HepG2 (cell line): ENCODE measurements at regions not wholly inside any gene's neighbourhood (a gene's known extent, or its start where the extent isn't known, plus 50 kb on each side); places are given as distances from the start of the nearest gene placed in this dataset.

Experiments used
- KLF12 ChIP-seq: sonication (generic); formaldehyde crosslinking; IDR thresholded peaks from 2 replicates; pipeline ENCODE4 v1.4.0; 2020; ENCODE audit warnings: missing genetic modification reagents, borderline replicate concordance
- MBD4 ChIP-seq: IDR thresholded peaks from 2 replicates; pipeline ENCODE4 v1.6.1; 2012; ENCODE audit warnings: low read length, inconsistent platforms, borderline replicate concordance
- MEF2D ChIP-seq: sonication (generic); formaldehyde crosslinking; IDR thresholded peaks from 2 replicates; pipeline ENCODE4 v1.5.1; 2020; ENCODE audit warnings: mild to moderate bottlenecking, missing genetic modification reagents
- NFE2L2 ChIP-seq: fragments of 150-350 bp; IDR thresholded peaks from 2 replicates; pipeline ENCODE4 v1.6.1; 2014; ENCODE audit warnings: low read length
- RNF219 ChIP-seq: sonication (generic); formaldehyde crosslinking; IDR thresholded peaks from 2 replicates; pipeline ENCODE4 v1.5.0; 2020; ENCODE audit warnings: mild to moderate bottlenecking, missing genetic modification reagents
- SNAPC2 ChIP-seq: sonication (generic); formaldehyde crosslinking; IDR thresholded peaks from 2 replicates; pipeline ENCODE4 v1.8.1; 2022; ENCODE audit warnings: mild to moderate bottlenecking, missing genetic modification reagents
- SRSF9 ChIP-seq: fragments of 200-400 bp; formaldehyde crosslinking; IDR thresholded peaks from 2 replicates; pipeline ENCODE4 v1.6.1; 2018; ENCODE audit warnings: borderline replicate concordance, mild to moderate bottlenecking, low read depth, low read length; ENCODE audit not compliant: insufficient read depth, poor library complexity, severe bottlenecking
- TFE3 ChIP-seq: IDR thresholded peaks from 2 replicates; pipeline ENCODE4 v1.6.1; 2016
- ZNF253 ChIP-seq: sonication (generic); formaldehyde crosslinking; IDR thresholded peaks from 2 replicates; pipeline ENCODE4 v1.8.0; 2022; ENCODE audit warnings: mild to moderate bottlenecking, missing genetic modification reagents, borderline replicate concordance
- ZNF367 ChIP-seq: sonication (generic); formaldehyde crosslinking; IDR thresholded peaks from 2 replicates; pipeline ENCODE4 v1.4.0; 2020; ENCODE audit warnings: missing genetic modification reagents, borderline replicate concordance
- ZNF574 ChIP-seq: sonication (generic); formaldehyde crosslinking; IDR thresholded peaks from 2 replicates; pipeline ENCODE4 v1.4.0; 2020; ENCODE audit warnings: missing genetic modification reagents
- ZNF629 ChIP-seq: sonication (generic); formaldehyde crosslinking; conservative IDR thresholded peaks from 2 replicates; pipeline ENCODE4 v1.5.0; 2020; ENCODE audit warnings: missing genetic modification reagents
- ZNF660 ChIP-seq: sonication (generic); formaldehyde crosslinking; IDR thresholded peaks from 2 replicates; pipeline ENCODE4 v1.5.1; 2020; ENCODE audit warnings: mild to moderate bottlenecking, low read depth, missing genetic modification reagents, borderline replicate concordance
- ZNF850 ChIP-seq: sonication (generic); formaldehyde crosslinking; conservative IDR thresholded peaks from 2 replicates; pipeline ENCODE4 v1.9.0; 2021; ENCODE audit warnings: mild to moderate bottlenecking, missing genetic modification reagents
- ZNF883 ChIP-seq: sonication (generic); formaldehyde crosslinking; IDR thresholded peaks from 2 replicates; pipeline ENCODE4 v1.5.1; 2020; ENCODE audit warnings: mild to moderate bottlenecking, missing genetic modification reagents; ENCODE audit errors: not compliant biosample characterization
- TF ChIP-seq, protein P1 (sequence below): sonication (generic); formaldehyde crosslinking; IDR thresholded peaks from 2 replicates; pipeline ENCODE4 v1.9.0; 2022; ENCODE audit warnings: missing genetic modification reagents, mild to moderate bottlenecking, borderline replicate concordance
- TF ChIP-seq, protein P2 (sequence below): sonication (generic); formaldehyde crosslinking; IDR thresholded peaks from 2 replicates; pipeline ENCODE4 v1.4.0; 2020; ENCODE audit warnings: missing genetic modification reagents

GRCh38 chr2:8138923-8139667 is 542.8 kb upstream of the ID2 start (continued):
- 0 out of 2 replicates have a peak, but pooled peaks have one; percentile 62 for TF ChIP-seq ZNF574
- TF ChIP-seq ZNF850 (CRISPR knock-in tag), result no peak
- no peak for TF ChIP-seq ZNF367 (CRISPR knock-in tag)
- TF ChIP-seq TFE3, result peak; percentile 73; the same call in 1 of the 2 replicates
- TF ChIP-seq SNAPC2 (CRISPR knock-in tag), result no peak
- TF ChIP-seq ZNF660 (CRISPR knock-in tag), result no peak
- TF ChIP-seq, protein P1, sequence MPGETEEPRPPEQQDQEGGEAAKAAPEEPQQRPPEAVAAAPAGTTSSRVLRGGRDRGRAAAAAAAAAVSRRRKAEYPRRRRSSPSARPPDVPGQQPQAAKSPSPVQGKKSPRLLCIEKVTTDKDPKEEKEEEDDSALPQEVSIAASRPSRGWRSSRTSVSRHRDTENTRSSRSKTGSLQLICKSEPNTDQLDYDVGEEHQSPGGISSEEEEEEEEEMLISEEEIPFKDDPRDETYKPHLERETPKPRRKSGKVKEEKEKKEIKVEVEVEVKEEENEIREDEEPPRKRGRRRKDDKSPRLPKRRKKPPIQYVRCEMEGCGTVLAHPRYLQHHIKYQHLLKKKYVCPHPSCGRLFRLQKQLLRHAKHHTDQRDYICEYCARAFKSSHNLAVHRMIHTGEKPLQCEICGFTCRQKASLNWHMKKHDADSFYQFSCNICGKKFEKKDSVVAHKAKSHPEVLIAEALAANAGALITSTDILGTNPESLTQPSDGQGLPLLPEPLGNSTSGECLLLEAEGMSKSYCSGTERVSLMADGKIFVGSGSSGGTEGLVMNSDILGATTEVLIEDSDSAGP (CRISPR knock-in tag), result peak; percentile 56
- TF ChIP-seq SRSF9, result no peak
- no peak for TF ChIP-seq NFE2L2
- TF ChIP-seq KLF12 (CRISPR knock-in tag), result no peak
- TF ChIP-seq, protein P2, sequence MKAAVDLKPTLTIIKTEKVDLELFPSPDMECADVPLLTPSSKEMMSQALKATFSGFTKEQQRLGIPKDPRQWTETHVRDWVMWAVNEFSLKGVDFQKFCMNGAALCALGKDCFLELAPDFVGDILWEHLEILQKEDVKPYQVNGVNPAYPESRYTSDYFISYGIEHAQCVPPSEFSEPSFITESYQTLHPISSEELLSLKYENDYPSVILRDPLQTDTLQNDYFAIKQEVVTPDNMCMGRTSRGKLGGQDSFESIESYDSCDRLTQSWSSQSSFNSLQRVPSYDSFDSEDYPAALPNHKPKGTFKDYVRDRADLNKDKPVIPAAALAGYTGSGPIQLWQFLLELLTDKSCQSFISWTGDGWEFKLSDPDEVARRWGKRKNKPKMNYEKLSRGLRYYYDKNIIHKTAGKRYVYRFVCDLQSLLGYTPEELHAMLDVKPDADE (CRISPR knock-in tag), result no peak
- TF ChIP-seq RNF219 (CRISPR knock-in tag), result 0 out of 2 replicates have a peak, but pooled peaks have one; percentile 8
- no peak for TF ChIP-seq ZNF253 (CRISPR knock-in tag)
- TF ChIP-seq MBD4, result no peak
- no peak for TF ChIP-seq ZNF629
- TF ChIP-seq MEF2D (CRISPR knock-in tag), result peak; percentile 72; the same call in 1 of the 2 replicates
- no peak for TF ChIP-seq ZNF883 (CRISPR knock-in tag)
- TF ChIP-seq, all 625 proteins: peak for 278
